PC-9 (cell line): ENCODE measurements at regions not wholly inside any gene's neighbourhood (a gene's known extent, or its start where the extent isn't known, plus 50 kb on each side); places are given as distances from the start of the nearest gene placed in this dataset.

Source experiments
- BruUV-seq: library from RNA; stranded (reverse); fragments of 400-500 nt; replicated peaks from 2 replicates; lab custom pipeline; 2021; lab: Mats Ljungman, UMichigan
- CTCF ChIA-PET: fragments of 300-600 bp; sonication (Branson Sonifier 250); formaldehyde crosslinking; loops from one replicate; lab custom pipeline; 2022; ENCODE audit warnings: antibody characterized with exemption; lab: Charles Lee
- POLR2A ChIA-PET: fragments of 300-600 bp; sonication (Branson Sonifier 250); formaldehyde crosslinking; loops from one replicate; lab custom pipeline; 2022; ENCODE audit warnings: antibody characterized with exemption; ENCODE audit not compliant: unreplicated experiment; lab: Charles Lee
- DNase-seq, 2 experiments: peaks; one replicate each; pipeline versions ENCODE4 v3.0.0 to v3.0.0-alpha.2; 2015 to 2022; ENCODE audit warnings: mixed read lengths in 1 of 2
- H2AFZ ChIP-seq: fragments of 200-600 bp; sonication (generic); 2 replicates; pipeline ENCODE4 v1.8.1; 2017; ENCODE audit warnings: antibody characterized with exemption
- H3F3A ChIP-seq: fragments of 200-600 bp; sonication (generic); 2 replicates; pipeline ENCODE4 v1.8.1; 2017; ENCODE audit warnings: antibody characterized with exemption, mild to moderate bottlenecking, low read depth; ENCODE audit not compliant: insufficient read depth
- H3K27ac ChIP-seq: fragments of 200-600 bp; sonication (generic); 2 replicates; pipeline ENCODE4 v1.6.1; 2016; ENCODE audit warnings: mixed run types
- H3K27me3 ChIP-seq: fragments of 200-600 bp; sonication (generic); 2 replicates; pipeline ENCODE4 v1.6.1; 2016; ENCODE audit warnings: low read depth, mixed run types; ENCODE audit not compliant: insufficient read depth
- H3K36me3 ChIP-seq: fragments of 200-600 bp; sonication (generic); 2 replicates; pipeline ENCODE4 v1.6.1; 2016; ENCODE audit warnings: low read depth, mixed run types
- H3K4me1 ChIP-seq: fragments of 200-600 bp; sonication (generic); replicated peaks from 2 replicates; pipeline ENCODE4 v1.6.1; 2016; ENCODE audit warnings: mixed run types; ENCODE audit not compliant: insufficient read depth
- H3K4me2 ChIP-seq: fragments of 200-600 bp; sonication (generic); 2 replicates; pipeline ENCODE4 v1.6.1; 2017; ENCODE audit warnings: mixed run types
- H3K4me3 ChIP-seq: fragments of 200-600 bp; sonication (generic); 2 replicates; pipeline ENCODE4 v1.6.1; 2016; ENCODE audit warnings: mixed run types
- H3K79me2 ChIP-seq: fragments of 200-600 bp; sonication (generic); 2 replicates; pipeline ENCODE4 v1.6.1; 2017; ENCODE audit warnings: low read depth, mixed run types
- H3K9me2 ChIP-seq: fragments of 200-600 bp; sonication (generic); 2 replicates; pipeline ENCODE4 v1.8.1; 2017; ENCODE audit warnings: mild to moderate bottlenecking; ENCODE audit not compliant: insufficient read depth
- H3K9me3 ChIP-seq: fragments of 200-600 bp; sonication (generic); 2 replicates; pipeline ENCODE4 v1.8.1; 2016; ENCODE audit warnings: low read depth; ENCODE audit not compliant: insufficient read depth
- H4K20me1 ChIP-seq: fragments of 200-600 bp; sonication (generic); 2 replicates; pipeline ENCODE4 v1.8.1; 2017; ENCODE audit not compliant: insufficient read depth
- EZH2 ChIP-seq: fragments of 200-600 bp; sonication (generic); IDR thresholded peaks from 2 replicates; pipeline ENCODE4 v1.8.0; 2017; ENCODE audit warnings: antibody characterized with exemption, low read depth
- intact Hi-C: fragments of 100-400 bp; cut with micrococcal nuclease; formaldehyde crosslinking; loops from one replicate; pipeline ENCODE4 v1.10.0; 2022; ENCODE audit not compliant: unreplicated experiment
- TF ChIP-seq, protein P1 (sequence below): fragments of 200-600 bp; sonication (generic); conservative IDR thresholded peaks from 2 replicates; pipeline ENCODE4 v1.6.1; 2017; ENCODE audit warnings: mixed run types, antibody characterized with exemption, mild to moderate bottlenecking, moderate library complexity

DNA sequence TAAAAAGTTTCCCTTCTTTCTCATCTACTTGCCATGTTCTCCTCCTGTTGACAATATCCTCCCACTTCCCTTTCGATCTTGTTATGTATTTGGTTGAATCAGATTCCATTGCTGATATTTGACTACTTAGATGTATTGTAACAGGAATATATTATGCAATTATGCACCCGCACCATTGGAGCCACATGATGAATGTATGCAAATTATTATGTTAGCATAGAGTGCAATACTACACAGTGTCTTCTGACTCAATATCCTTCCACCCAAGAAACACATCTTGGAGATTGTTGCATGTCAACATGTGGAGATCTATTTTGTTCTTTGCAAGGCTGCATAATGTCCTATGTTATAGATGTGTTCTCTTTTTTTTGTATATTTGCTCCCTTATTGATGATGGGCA, 219.2 kb upstream of the RBFOX1 start:
- ChIA-PET CTCF (no interaction called here), POLR2A (no interaction called here)
- Histone ChIP-seq H4K20me1 (no peaks in the 10 kb centered on the region), H3K27ac (no peak overlapping the region), H3K36me3 (no peaks in the 10 kb centered on the region), H3K4me2 (no peak overlapping the region), H3K9me2 (no peaks in the 10 kb centered on the region), H3K9me3 (no peaks in the 10 kb centered on the region), H3K79me2 (no peaks in the 10 kb centered on the region), H3K27me3 (no peaks in the 10 kb centered on the region), H2AFZ (no peak overlapping the region), H3K4me1 (no peaks in the 10 kb centered on the region), H3F3A (no peaks in the 10 kb centered on the region), H3K4me3 (no peak overlapping the region)
- no peak for DNase-seq
- no TSS peak for BruUV-seq
- TF ChIP-seq EZH2: no peak
- TF ChIP-seq, protein P1, sequence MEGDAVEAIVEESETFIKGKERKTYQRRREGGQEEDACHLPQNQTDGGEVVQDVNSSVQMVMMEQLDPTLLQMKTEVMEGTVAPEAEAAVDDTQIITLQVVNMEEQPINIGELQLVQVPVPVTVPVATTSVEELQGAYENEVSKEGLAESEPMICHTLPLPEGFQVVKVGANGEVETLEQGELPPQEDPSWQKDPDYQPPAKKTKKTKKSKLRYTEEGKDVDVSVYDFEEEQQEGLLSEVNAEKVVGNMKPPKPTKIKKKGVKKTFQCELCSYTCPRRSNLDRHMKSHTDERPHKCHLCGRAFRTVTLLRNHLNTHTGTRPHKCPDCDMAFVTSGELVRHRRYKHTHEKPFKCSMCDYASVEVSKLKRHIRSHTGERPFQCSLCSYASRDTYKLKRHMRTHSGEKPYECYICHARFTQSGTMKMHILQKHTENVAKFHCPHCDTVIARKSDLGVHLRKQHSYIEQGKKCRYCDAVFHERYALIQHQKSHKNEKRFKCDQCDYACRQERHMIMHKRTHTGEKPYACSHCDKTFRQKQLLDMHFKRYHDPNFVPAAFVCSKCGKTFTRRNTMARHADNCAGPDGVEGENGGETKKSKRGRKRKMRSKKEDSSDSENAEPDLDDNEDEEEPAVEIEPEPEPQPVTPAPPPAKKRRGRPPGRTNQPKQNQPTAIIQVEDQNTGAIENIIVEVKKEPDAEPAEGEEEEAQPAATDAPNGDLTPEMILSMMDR: no peak
- intact Hi-C loops: no loop called here

DNA sequence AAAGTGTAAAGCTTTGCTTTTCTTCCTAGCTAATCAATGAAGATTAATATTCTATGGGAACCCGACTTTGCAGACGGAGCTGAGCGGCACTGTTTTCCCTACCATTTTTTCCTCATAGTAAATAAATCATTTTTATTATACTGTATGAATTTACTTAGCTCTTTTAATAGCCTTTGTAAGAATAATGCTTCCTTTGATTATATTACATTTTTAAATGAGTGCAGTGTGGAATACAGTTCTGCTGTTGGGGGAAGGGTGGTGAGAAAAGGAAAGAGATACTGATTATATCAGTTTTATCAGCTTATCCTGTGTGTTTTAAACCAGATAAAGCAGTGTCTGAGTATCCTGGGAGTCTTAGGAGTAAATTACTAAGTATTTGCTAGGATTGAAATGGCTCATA, 221.4 kb upstream of the RBFOX1 start:
- Histone ChIP-seq H3K27ac (no peak overlapping the region), H3K4me2 (no peak overlapping the region), H3K9me3 (no peaks in the 10 kb centered on the region), H3K27me3 (no peaks in the 10 kb centered on the region), H3K4me3 (no peak overlapping the region), H2AFZ (no peak overlapping the region), H4K20me1 (no peaks in the 10 kb centered on the region), H3K79me2 (no peaks in the 10 kb centered on the region), H3K36me3 (no peaks in the 10 kb centered on the region), H3K9me2 (no peaks in the 10 kb centered on the region), H3F3A (no peaks in the 10 kb centered on the region), H3K4me1 (no peaks in the 10 kb centered on the region)
- ChIA-PET POLR2A (no interaction called here), CTCF (no interaction called here)
- TF ChIP-seq, protein P1: no peak
- TF ChIP-seq EZH2: no peak
- BruUV-seq: no TSS peak
- DNase-seq: no peak
- intact Hi-C loops: no loop called here

DNA sequence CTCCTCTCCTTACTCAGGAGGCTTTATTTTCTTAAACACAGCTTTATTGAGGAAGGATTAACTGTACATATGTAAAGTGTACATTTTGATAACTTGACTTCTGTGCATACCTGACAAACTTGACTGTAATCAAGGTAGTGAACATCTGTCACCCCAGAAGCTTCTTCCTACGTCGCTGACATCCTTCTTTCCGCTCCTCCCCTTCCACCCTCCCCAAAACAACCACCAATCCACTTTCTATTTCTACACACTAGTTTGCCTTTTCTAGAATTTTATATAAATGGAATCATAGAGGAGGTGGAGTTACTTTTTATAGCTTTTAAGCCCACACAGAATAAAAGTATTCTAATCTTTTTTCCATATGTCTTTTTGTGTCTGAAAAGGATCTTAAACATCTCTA, 225.2 kb upstream of the RBFOX1 start:
- Histone ChIP-seq H3K4me1 (no peaks in the 10 kb centered on the region), H3K36me3 (no peaks in the 10 kb centered on the region), H3K9me3 (no peaks in the 10 kb centered on the region), H3K79me2 (no peaks in the 10 kb centered on the region), H3K27me3 (0 out of 2 replicates have a peak, but pooled peaks cover 2% of the 10 kb centered on the region), H3K27ac (no peak overlapping the region), H4K20me1 (no peaks in the 10 kb centered on the region), H3K4me3 (no peak overlapping the region), H2AFZ (no peak overlapping the region), H3F3A (no peaks in the 10 kb centered on the region), H3K4me2 (no peak overlapping the region), H3K9me2 (no peaks in the 10 kb centered on the region)
- ChIA-PET POLR2A (no interaction called here), CTCF (no interaction called here)
- BruUV-seq: no TSS peak
- TF ChIP-seq, protein P1: no peak
- no peak for TF ChIP-seq EZH2
- intact Hi-C loops: no loop called here
- DNase-seq: no peak
